Neural crest cell (in vitro differentiated cells): ENCODE measurements at regions not wholly inside any gene's neighbourhood (a gene's known extent, or its start where the extent isn't known, plus 50 kb on each side); places are given as distances from the start of the nearest gene placed in this dataset.

ENCODE experiments used
- DNase-seq: peaks from one replicate; pipeline ENCODE4 v3.0.0; 2021; ENCODE audit warnings: low read depth, mixed read lengths, low spot score
- H3K27ac Mint-ChIP-seq: one replicate; pipeline ENCODE4 v1.8.0; 2021; ENCODE audit warnings: mild to moderate bottlenecking, mixed read lengths; ENCODE audit not compliant: unreplicated experiment
- H3K27me3 Mint-ChIP-seq: 2 replicates; pipeline ENCODE4 v1.8.0; 2021; ENCODE audit warnings: low read depth, mild to moderate bottlenecking, mixed read lengths
- H3K36me3 Mint-ChIP-seq: 2 replicates; pipeline ENCODE4 v1.8.0; 2021; ENCODE audit warnings: low read depth, mild to moderate bottlenecking, mixed read lengths
- H3K4me1 Mint-ChIP-seq: 2 replicates; pipeline ENCODE4 v1.8.0; 2021; ENCODE audit warnings: mixed read lengths
- H3K4me3 Mint-ChIP-seq: one replicate; pipeline ENCODE4 v1.8.0; 2021; ENCODE audit warnings: mild to moderate bottlenecking, mixed read lengths
- H3K9me3 Mint-ChIP-seq: 2 replicates; pipeline ENCODE4 v1.8.0; 2021; ENCODE audit warnings: mixed read lengths
- TF ChIP-seq, protein P1 (sequence below): fragments of 200-600 bp; sonication (generic); conservative IDR thresholded peaks from 2 replicates; pipeline ENCODE4 v1.5.0; 2021; ENCODE audit warnings: antibody characterized with exemption, mild to moderate bottlenecking

DNA sequence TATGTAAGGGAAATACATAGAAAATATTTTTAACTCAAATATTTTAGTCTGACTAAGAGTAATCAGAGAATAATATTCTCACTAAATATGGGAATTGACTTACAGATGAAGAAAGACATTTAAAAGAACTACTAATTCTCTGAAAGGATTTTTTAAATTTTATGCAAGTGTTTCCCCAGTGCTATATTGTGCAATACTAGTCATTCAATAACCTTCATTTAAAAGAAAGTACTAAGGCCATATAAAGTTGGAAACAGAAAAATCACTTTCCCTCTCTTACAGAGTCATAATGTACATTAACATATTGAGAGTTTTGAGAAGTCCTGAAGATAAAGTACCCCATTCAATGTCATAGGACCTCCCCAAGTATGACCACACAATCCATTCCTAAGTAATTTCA is 584.6 kb upstream of the ACVR2A start:
- TF ChIP-seq, protein P1, sequence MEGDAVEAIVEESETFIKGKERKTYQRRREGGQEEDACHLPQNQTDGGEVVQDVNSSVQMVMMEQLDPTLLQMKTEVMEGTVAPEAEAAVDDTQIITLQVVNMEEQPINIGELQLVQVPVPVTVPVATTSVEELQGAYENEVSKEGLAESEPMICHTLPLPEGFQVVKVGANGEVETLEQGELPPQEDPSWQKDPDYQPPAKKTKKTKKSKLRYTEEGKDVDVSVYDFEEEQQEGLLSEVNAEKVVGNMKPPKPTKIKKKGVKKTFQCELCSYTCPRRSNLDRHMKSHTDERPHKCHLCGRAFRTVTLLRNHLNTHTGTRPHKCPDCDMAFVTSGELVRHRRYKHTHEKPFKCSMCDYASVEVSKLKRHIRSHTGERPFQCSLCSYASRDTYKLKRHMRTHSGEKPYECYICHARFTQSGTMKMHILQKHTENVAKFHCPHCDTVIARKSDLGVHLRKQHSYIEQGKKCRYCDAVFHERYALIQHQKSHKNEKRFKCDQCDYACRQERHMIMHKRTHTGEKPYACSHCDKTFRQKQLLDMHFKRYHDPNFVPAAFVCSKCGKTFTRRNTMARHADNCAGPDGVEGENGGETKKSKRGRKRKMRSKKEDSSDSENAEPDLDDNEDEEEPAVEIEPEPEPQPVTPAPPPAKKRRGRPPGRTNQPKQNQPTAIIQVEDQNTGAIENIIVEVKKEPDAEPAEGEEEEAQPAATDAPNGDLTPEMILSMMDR = no peak
- H3K27ac Mint-ChIP-seq = no peak overlapping the region
- no peaks in the 10 kb centered on the region for H3K27me3 Mint-ChIP-seq
- peaks cover 9% of the 10 kb centered on the region for H3K36me3 Mint-ChIP-seq
- H3K9me3 Mint-ChIP-seq = peaks cover 2% of the 10 kb centered on the region
- peaks cover 2% of the 10 kb centered on the region for H3K4me1 Mint-ChIP-seq
- DNase-seq = no peak
- no peak overlapping the region for H3K4me3 Mint-ChIP-seq

DNA sequence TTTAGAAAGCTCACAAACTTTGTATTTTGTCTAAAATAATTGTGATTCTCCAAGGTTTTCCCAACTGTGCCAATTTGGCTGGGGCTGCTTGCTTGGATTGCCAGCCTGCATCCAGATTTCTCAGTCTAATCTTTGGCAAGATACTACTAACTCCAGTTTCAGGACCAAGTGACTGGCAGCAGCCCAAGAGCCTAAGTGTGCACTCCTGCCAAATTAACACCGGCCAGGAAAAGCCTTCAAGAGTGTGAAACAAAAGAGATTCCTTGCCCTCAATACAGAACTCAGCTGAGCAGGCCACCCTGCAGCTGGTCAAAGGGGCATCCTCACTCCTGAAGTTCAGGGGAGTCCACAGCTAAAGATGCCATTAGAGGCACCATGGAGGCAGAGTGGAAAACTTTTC is 589.0 kb upstream of the ACVR2A start:
- Mint-ChIP-seq H3K4me3 (no peak overlapping the region), H3K36me3 (peaks cover 4% of the 10 kb centered on the region), H3K27ac (no peak overlapping the region), H3K4me1 (peaks cover 4% of the 10 kb centered on the region), H3K9me3 (peaks cover 8% of the 10 kb centered on the region), H3K27me3 (no peaks in the 10 kb centered on the region)
- TF ChIP-seq, protein P1 = no peak
- no peak for DNase-seq

DNA sequence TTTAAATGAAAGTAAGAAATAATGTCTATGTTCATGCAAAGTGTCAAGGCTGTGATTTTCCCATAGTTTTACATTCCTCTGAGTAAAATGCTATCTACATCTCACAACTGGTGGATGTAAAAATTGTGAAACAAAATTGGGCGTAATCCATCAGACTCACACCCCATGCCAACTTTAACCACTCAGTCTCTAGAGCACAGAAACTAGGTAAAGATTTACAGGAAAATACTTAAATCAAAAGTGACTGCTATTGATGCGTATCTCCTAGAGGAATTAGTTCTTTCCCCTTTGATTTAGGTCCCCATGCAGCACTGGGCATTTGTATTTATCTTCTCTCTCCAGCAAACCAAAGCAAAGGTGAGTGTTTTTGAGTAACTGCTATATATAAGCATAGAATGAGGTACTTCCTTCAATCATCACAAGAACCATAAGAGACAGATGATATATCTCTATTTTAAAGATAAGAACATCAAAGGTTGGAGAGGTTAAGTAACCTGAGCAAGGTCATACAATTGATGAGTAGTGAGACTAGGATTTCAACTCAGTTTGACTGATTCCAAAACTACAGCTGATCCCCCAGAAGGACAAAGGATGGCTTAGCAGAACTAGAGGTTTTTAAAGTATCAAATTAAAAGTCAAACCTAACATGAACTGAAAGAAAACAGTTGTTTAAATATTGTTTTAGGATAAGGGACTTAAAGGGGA is 594.0 kb upstream of the ACVR2A start:
- TF ChIP-seq, protein P1 = no peak
- no peak overlapping the region for H3K4me3 Mint-ChIP-seq
- H3K36me3 Mint-ChIP-seq = peaks cover 4% of the 10 kb centered on the region
- no peak for DNase-seq
- H3K9me3 Mint-ChIP-seq = peaks cover 6% of the 10 kb centered on the region
- H3K4me1 Mint-ChIP-seq = peaks cover 4% of the 10 kb centered on the region
- H3K27ac Mint-ChIP-seq = no peak overlapping the region
- H3K27me3 Mint-ChIP-seq = no peaks in the 10 kb centered on the region

DNA sequence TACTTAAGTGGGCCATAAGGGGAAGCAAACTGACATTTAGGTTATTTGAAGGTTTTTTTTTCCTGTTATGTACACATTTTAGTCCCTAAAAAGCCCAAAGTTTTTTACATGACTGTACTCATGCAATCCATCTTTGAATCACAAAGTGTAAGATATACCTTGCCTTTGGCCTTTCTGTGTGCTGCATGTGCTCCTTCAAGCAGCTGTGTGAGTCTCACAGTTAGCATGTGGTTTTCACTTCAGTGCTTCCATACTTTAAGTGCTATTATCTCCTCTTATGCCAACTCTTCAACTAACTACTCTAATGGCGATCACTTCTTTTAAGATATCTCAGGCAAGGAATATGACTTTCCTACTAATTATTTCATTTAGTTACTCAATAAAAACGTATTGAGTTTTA is 597.1 kb upstream of the ACVR2A start:
- H3K9me3 Mint-ChIP-seq = peaks cover 3% of the 10 kb centered on the region
- no peak for DNase-seq
- H3K4me3 Mint-ChIP-seq = no peak overlapping the region
- peaks cover under 1% of the 10 kb centered on the region for H3K36me3 Mint-ChIP-seq
- TF ChIP-seq, protein P1 = no peak
- no peaks in the 10 kb centered on the region for H3K4me1 Mint-ChIP-seq
- H3K27ac Mint-ChIP-seq = no peak overlapping the region
- no peaks in the 10 kb centered on the region for H3K27me3 Mint-ChIP-seq

DNA sequence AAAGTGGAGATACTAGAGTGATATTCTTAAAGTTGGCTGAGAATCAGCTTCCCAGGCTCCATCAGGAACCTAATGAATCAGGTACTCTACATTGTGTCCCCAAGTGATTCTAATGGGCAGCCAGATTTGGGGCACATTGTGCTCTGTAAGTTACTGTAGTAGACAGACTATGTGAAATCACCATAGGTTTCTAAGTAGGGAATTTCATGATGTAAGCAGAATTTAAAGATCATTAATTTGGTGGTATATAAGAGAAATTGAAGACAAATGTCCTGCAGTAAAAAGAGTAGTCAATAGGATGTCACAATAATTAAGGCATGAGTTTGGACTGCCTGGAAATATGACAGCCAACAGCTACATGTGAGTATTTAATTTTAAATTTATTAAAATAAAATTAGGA is 602.4 kb upstream of the ACVR2A start:
- Mint-ChIP-seq H3K4me1 (no peaks in the 10 kb centered on the region), H3K36me3 (no peaks in the 10 kb centered on the region), H3K27me3 (no peaks in the 10 kb centered on the region), H3K27ac (no peak overlapping the region), H3K9me3 (peaks cover 3% of the 10 kb centered on the region), H3K4me3 (no peak overlapping the region)
- no peak for DNase-seq
- TF ChIP-seq, protein P1 = no peak
